GM12878 (cell line): ENCODE measurements at regions not wholly inside any gene's neighbourhood (a gene's known extent, or its start where the extent isn't known, plus 50 kb on each side); places are given as distances from the start of the nearest gene placed in this dataset.

Source experiments
- ATAC-seq: fragments of 200-7000 bp; cut with Tn5 transposase; 3 replicates; pipeline ENCODE4 v1.9.1; 2020; ENCODE audit warnings: mild to moderate bottlenecking, moderate library complexity
- BruUV-seq: library from RNA; stranded (reverse); fragments of 400-500 nt; replicated peaks from 2 replicates; lab custom pipeline; 2021; lab: Mats Ljungman, UMichigan
- CTCF ChIA-PET: fragments of 300-600 bp; sonication (Branson Sonifier 250); formaldehyde crosslinking; extraction: SDS; loops from one replicate; lab custom pipeline; 2021; ENCODE audit warnings: inconsistent platforms; lab: Yijun Ruan, JAX
- POLR2A ChIA-PET: fragments of 350-600 bp; formaldehyde crosslinking; extraction: SDS; loops from one replicate; lab custom pipeline; 2021; ENCODE audit warnings: inconsistent platforms; lab: Charles Lee
- RAD21 ChIA-PET: fragments of 300-600 bp; sonication (Branson Sonifier 250); formaldehyde crosslinking; loops from one replicate; lab custom pipeline; 2023; ENCODE audit warnings: antibody characterized with exemption; ENCODE audit not compliant: unreplicated experiment; lab: Charles Lee
- SMC1A ChIA-PET: fragments of 300-600 bp; sonication (Branson Sonifier 250); formaldehyde crosslinking; loops from one replicate; lab custom pipeline; 2023; ENCODE audit not compliant: unreplicated experiment, uncharacterized antibody; lab: Charles Lee
- DNase-seq: peaks from one replicate; pipeline ENCODE4 v3.0.0-alpha.2; 2011; ENCODE audit warnings: low read depth, low spot score
- FAIRE-seq: peaks from 3 replicates; lab custom pipeline; 2011; peaks lifted over from hg19 to GRCh38; lab: Jason Lieb, UNC
- H2AFZ ChIP-seq: 2 replicates; pipeline ENCODE4 v1.6.0; 2011; ENCODE audit warnings: low read depth, low read length, control low read depth; ENCODE audit not compliant: control insufficient read depth
- H3K27ac ChIP-seq: 2 replicates; pipeline ENCODE4 v1.5.1; 2011; ENCODE audit warnings: control low read depth; ENCODE audit not compliant: control insufficient read depth, insufficient read depth
- H3K27me3 ChIP-seq, 2 experiments: replicated peaks in 1 of 2; 2 replicates each; pipeline versions ENCODE4 v1.6.0 to v1.6.1; 2011; ENCODE audit warnings: low read length in 1 of 2; ENCODE audit not compliant: control insufficient read depth in 2 of 2, insufficient read depth in 2 of 2
- H3K36me3 ChIP-seq, 2 experiments: 2 replicates each; pipeline ENCODE4 v1.5.1; 2011; ENCODE audit warnings: low read length in 1 of 2; ENCODE audit not compliant: control insufficient read depth in 2 of 2, insufficient read depth in 2 of 2
- H3K4me1 ChIP-seq: 2 replicates; pipeline ENCODE4 v1.6.1; 2011; ENCODE audit warnings: mild to moderate bottlenecking, low read length, moderate library complexity, mixed read lengths; ENCODE audit not compliant: control insufficient read depth, insufficient read depth
- H3K4me2 ChIP-seq: 2 replicates; pipeline ENCODE4 v1.6.0; 2011; ENCODE audit warnings: control low read depth; ENCODE audit not compliant: control insufficient read depth, insufficient read depth
- H3K4me3 ChIP-seq: fragments of 200-600 bp; sonication (generic); 2 replicates; pipeline ENCODE4 v1.5.1; 2016
- H3K79me2 ChIP-seq: 2 replicates; pipeline ENCODE4 v1.6.0; 2011; ENCODE audit warnings: low read length; ENCODE audit not compliant: control insufficient read depth, insufficient read depth
- H3K9ac ChIP-seq: 2 replicates; pipeline ENCODE4 v1.8.0; 2011; ENCODE audit warnings: low read length, control low read depth, mixed read lengths; ENCODE audit not compliant: control insufficient read depth, insufficient read depth
- H3K9me3 ChIP-seq: replicated peaks from 3 replicates; pipeline ENCODE4 v1.5.1; 2011; ENCODE audit warnings: mild to moderate bottlenecking, low read length; ENCODE audit not compliant: control insufficient read depth, insufficient read depth
- H4K20me1 ChIP-seq: 2 replicates; pipeline ENCODE4 v1.6.0; 2011; ENCODE audit not compliant: control insufficient read depth, insufficient read depth
- ASH2L ChIP-seq: fragments of 300-600, 200-600 bp; sonication (generic); IDR thresholded peaks from 2 replicates; pipeline ENCODE4 v1.6.1; 2017; ENCODE audit warnings: low read depth, mild to moderate bottlenecking, borderline replicate concordance
- BACH1 ChIP-seq: fragments of 450-650 bp; IDR thresholded peaks from 2 replicates; pipeline ENCODE4 v1.6.1; 2017; ENCODE audit warnings: mild to moderate bottlenecking, borderline replicate concordance
- BRCA1 ChIP-seq: IDR thresholded peaks from 2 replicates; pipeline ENCODE4 v1.6.1; 2011; ENCODE audit warnings: low read depth, low read length, improper control_type of control experiment
- EED ChIP-seq: sonication (generic); IDR thresholded peaks from 2 replicates; pipeline ENCODE4 v1.6.1; 2016; ENCODE audit warnings: antibody characterized with exemption, low read depth
- IKZF1 ChIP-seq: fragments of 450-650 bp; conservative IDR thresholded peaks from 2 replicates; pipeline ENCODE4 v1.6.1; 2017; ENCODE audit warnings: antibody characterized with exemption, mild to moderate bottlenecking
- NBN ChIP-seq: fragments of 450-650 bp; IDR thresholded peaks from 2 replicates; pipeline ENCODE4 v1.6.1; 2016
- NFXL1 ChIP-seq: fragments of 450-650 bp; IDR thresholded peaks from 2 replicates; pipeline ENCODE4 v1.6.1; 2017; ENCODE audit warnings: antibody characterized with exemption, mild to moderate bottlenecking, borderline replicate concordance
- NR2C1 ChIP-seq: fragments of 450-650 bp; IDR thresholded peaks from 2 replicates; pipeline ENCODE4 v1.6.1; 2017; ENCODE audit warnings: antibody characterized with exemption, mild to moderate bottlenecking, moderate library complexity
- RFX5 ChIP-seq: IDR thresholded peaks from 2 replicates; pipeline ENCODE4 v1.6.1; 2011; ENCODE audit warnings: low read depth, low read length, improper control_type of control experiment
- SMC3 ChIP-seq: IDR thresholded peaks from 2 replicates; pipeline ENCODE4 v1.6.1; 2011; ENCODE audit warnings: low read length, improper control_type of control experiment, borderline replicate concordance
- YBX1 ChIP-seq: fragments of 450-650 bp; IDR thresholded peaks from 2 replicates; pipeline ENCODE4 v1.6.1; 2016; ENCODE audit warnings: antibody characterized with exemption
- ZNF384 ChIP-seq: IDR thresholded peaks from 2 replicates; pipeline ENCODE4 v1.6.1; 2012; ENCODE audit warnings: low read depth, mild to moderate bottlenecking, low read length, improper control_type of control experiment, borderline replicate concordance
- WGBS: methylation state at CpG from one replicate; pipeline ENCODE4 v1.1.6; 2016; ENCODE audit warnings: low lambda C conversion rate; ENCODE audit not compliant: insufficient replicate concordance, insufficient coverage; ENCODE audit errors: missing lambda C conversion rate; 5-methylcytosine and 5-hydroxymethylcytosine counted together
- in situ Hi-C: fragments of 300-500 bp; cut with MboI; formaldehyde crosslinking; loops from 9 replicates; pipeline ENCODE4 v1.14.3; 2018; ENCODE audit warnings: mixed read lengths
- intact Hi-C: fragments of 100-400 bp; cut with micrococcal nuclease; formaldehyde crosslinking; loops from one replicate; pipeline ENCODE4 v1.14.2; 2022; ENCODE audit not compliant: unreplicated experiment
- TF ChIP-seq, protein P1 (sequence below): IDR thresholded peaks from 2 replicates; pipeline ENCODE4 v1.6.1; 2012; ENCODE audit warnings: low read depth, low read length, improper control_type of control experiment
- TF ChIP-seq, protein P2 (sequence below): IDR thresholded peaks from 2 replicates; pipeline ENCODE4 v1.6.1; 2011; ENCODE audit warnings: low read depth, low read length, improper control_type of control experiment, borderline replicate concordance
- TF ChIP-seq, protein P3 (sequence below): fragments of 450-650 bp; IDR thresholded peaks from 2 replicates; pipeline ENCODE4 v1.6.1; 2017; ENCODE audit warnings: mild to moderate bottlenecking
- TF ChIP-seq, protein P4 (sequence below): IDR thresholded peaks from 2 replicates; pipeline ENCODE4 v1.6.1; 2012; ENCODE audit warnings: low read length, inconsistent platforms
- TF ChIP-seq, protein P5 (sequence below): fragments of 150-350 bp; IDR thresholded peaks from 2 replicates; pipeline ENCODE4 v1.6.1; 2014; ENCODE audit warnings: mild to moderate bottlenecking, low read depth, low read length
- TF ChIP-seq, protein P6 (sequence below): fragments of 450-650 bp; IDR thresholded peaks from 2 replicates; pipeline ENCODE4 v1.6.1; 2017; ENCODE audit warnings: low read depth, mild to moderate bottlenecking, moderate library complexity

DNA sequence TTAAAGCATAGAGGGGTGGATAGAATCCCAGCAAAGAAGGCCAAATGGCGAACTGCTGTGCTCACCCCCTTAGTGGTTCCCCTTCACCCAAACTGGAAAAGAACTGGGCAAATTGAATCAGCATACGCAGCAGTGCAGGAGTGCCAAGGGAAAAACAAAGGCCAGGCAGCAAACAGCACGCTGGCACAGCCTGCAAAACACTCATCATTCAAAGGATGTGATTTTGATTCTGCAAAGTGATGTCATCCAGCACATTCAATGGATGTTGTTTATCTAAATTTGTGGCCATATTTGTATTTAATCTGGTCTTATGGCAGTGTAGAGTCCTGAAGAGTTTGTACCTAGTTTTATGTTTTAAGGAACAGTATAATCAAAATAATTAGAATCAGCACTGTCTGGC, 71.8 kb upstream of the ECE1 start:
- CTCF ChIA-PET, result interaction anchor here (0.6 kb wide), 1 partner anchor 74 kb away, joined by 3 read pairs; no protein-coding TSS in a partner anchor
- no peak overlapping the region for H3K9ac ChIP-seq
- no peaks in the 10 kb centered on the region for H3K36me3 ChIP-seq
- SMC1A ChIA-PET, result interaction anchor here (1.4 kb wide), 1 partner anchor 8 kb away, joined by 3 read pairs; no protein-coding TSS in a partner anchor
- no peaks in the 10 kb centered on the region for H4K20me1 ChIP-seq
- BruUV-seq, result no TSS peak
- no peak overlapping the region for H3K27ac ChIP-seq
- in situ Hi-C loops, result no loop called here
- POLR2A ChIA-PET, result no interaction called here
- no peak overlapping the region for H3K4me2 ChIP-seq
- DNase-seq, result no peak
- no peak overlapping the region for H3K4me3 ChIP-seq
- WGBS, result 29% methylated on average over 3 of the region's 3 CpGs
- no peak overlapping the region for H2AFZ ChIP-seq
- H3K4me1 ChIP-seq, result no peaks in the 10 kb centered on the region
- no peak for FAIRE-seq
- RAD21 ChIA-PET, result no interaction called here
- no peak for ATAC-seq
- H3K27me3 ChIP-seq, result no peaks in the 10 kb centered on the region; a peak in 1 of 4 replicates
- intact Hi-C loops, result no loop called here
- H3K79me2 ChIP-seq, result no peaks in the 10 kb centered on the region
- H3K9me3 ChIP-seq, result no peaks in the 10 kb centered on the region
- TF ChIP-seq ZNF384 (no peak), NBN (no peak), BACH1 (no peak), RFX5 (no peak), IKZF1 (no peak), EED (no peak), ASH2L (no peak), NR2C1 (no peak), BRCA1 (no peak), YBX1 (no peak), NFXL1 (no peak), SMC3 (no peak)
- TF ChIP-seq, protein P1, sequence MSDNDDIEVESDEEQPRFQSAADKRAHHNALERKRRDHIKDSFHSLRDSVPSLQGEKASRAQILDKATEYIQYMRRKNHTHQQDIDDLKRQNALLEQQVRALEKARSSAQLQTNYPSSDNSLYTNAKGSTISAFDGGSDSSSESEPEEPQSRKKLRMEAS, result no peak
- TF ChIP-seq, protein P2, sequence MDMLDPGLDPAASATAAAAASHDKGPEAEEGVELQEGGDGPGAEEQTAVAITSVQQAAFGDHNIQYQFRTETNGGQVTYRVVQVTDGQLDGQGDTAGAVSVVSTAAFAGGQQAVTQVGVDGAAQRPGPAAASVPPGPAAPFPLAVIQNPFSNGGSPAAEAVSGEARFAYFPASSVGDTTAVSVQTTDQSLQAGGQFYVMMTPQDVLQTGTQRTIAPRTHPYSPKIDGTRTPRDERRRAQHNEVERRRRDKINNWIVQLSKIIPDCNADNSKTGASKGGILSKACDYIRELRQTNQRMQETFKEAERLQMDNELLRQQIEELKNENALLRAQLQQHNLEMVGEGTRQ, result no peak
- TF ChIP-seq, protein P3, sequence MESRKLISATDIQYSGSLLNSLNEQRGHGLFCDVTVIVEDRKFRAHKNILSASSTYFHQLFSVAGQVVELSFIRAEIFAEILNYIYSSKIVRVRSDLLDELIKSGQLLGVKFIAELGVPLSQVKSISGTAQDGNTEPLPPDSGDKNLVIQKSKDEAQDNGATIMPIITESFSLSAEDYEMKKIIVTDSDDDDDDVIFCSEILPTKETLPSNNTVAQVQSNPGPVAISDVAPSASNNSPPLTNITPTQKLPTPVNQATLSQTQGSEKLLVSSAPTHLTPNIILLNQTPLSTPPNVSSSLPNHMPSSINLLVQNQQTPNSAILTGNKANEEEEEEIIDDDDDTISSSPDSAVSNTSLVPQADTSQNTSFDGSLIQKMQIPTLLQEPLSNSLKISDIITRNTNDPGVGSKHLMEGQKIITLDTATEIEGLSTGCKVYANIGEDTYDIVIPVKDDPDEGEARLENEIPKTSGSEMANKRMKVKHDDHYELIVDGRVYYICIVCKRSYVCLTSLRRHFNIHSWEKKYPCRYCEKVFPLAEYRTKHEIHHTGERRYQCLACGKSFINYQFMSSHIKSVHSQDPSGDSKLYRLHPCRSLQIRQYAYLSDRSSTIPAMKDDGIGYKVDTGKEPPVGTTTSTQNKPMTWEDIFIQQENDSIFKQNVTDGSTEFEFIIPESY, result no peak
- TF ChIP-seq, protein P4, sequence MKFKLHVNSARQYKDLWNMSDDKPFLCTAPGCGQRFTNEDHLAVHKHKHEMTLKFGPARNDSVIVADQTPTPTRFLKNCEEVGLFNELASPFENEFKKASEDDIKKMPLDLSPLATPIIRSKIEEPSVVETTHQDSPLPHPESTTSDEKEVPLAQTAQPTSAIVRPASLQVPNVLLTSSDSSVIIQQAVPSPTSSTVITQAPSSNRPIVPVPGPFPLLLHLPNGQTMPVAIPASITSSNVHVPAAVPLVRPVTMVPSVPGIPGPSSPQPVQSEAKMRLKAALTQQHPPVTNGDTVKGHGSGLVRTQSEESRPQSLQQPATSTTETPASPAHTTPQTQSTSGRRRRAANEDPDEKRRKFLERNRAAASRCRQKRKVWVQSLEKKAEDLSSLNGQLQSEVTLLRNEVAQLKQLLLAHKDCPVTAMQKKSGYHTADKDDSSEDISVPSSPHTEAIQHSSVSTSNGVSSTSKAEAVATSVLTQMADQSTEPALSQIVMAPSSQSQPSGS, result no peak
- TF ChIP-seq, protein P5, sequence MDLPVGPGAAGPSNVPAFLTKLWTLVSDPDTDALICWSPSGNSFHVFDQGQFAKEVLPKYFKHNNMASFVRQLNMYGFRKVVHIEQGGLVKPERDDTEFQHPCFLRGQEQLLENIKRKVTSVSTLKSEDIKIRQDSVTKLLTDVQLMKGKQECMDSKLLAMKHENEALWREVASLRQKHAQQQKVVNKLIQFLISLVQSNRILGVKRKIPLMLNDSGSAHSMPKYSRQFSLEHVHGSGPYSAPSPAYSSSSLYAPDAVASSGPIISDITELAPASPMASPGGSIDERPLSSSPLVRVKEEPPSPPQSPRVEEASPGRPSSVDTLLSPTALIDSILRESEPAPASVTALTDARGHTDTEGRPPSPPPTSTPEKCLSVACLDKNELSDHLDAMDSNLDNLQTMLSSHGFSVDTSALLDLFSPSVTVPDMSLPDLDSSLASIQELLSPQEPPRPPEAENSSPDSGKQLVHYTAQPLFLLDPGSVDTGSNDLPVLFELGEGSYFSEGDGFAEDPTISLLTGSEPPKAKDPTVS, result no peak
- TF ChIP-seq, protein P6, sequence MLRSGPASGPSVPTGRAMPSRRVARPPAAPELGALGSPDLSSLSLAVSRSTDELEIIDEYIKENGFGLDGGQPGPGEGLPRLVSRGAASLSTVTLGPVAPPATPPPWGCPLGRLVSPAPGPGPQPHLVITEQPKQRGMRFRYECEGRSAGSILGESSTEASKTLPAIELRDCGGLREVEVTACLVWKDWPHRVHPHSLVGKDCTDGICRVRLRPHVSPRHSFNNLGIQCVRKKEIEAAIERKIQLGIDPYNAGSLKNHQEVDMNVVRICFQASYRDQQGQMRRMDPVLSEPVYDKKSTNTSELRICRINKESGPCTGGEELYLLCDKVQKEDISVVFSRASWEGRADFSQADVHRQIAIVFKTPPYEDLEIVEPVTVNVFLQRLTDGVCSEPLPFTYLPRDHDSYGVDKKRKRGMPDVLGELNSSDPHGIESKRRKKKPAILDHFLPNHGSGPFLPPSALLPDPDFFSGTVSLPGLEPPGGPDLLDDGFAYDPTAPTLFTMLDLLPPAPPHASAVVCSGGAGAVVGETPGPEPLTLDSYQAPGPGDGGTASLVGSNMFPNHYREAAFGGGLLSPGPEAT, result no peak
